HG02798 (cell line): ENCODE measurements at regions not wholly inside any gene's neighbourhood (a gene's known extent, or its start where the extent isn't known, plus 50 kb on each side); places are given as distances from the start of the nearest gene placed in this dataset.

Experiments
- ATAC-seq: cut with Tn5 transposase; IDR thresholded peaks from one replicate; pipeline ENCODE4 v1.9.1; 2021; ENCODE audit warnings: mild to moderate bottlenecking; ENCODE audit not compliant: unreplicated experiment, poor library complexity

DNA sequence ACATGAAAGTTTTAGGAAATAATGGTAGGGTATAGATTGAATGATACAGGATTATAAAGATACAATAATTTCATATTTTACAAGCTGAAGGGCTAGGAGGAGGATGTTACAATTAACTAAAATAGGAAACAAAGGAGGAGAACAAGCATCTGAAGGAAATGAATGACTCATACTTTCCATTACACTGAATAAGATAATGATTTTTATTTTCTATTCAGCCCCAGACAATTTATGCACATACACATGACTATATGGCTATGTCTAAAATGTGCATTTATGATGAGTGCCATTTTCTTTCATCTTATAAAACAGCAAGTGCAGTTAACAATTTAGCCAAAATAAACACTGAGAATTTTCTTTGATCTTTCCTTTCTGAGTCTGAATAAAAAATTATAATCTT, 994.6 kb upstream of the ADGRB3 start:
- no peak for ATAC-seq

DNA sequence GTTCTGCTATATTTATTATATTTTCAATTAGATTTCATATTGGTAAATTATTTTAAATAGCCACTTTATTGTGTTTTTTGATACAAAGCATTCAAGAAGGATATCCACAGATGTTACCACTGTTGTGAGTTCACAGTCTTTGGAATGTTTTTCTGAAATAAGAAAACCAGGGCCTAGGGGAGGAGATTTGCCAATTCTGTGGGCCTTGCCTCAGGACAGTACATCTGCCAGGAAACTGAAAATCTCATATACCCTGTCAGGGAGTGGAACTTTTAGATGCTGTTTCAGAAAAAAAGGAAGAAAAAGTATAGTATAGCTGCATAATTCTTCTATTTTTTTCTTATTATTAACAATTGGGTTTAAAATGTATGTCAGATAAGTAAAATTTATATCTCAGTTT, 995.9 kb upstream of the ADGRB3 start:
- no peak for ATAC-seq

DNA sequence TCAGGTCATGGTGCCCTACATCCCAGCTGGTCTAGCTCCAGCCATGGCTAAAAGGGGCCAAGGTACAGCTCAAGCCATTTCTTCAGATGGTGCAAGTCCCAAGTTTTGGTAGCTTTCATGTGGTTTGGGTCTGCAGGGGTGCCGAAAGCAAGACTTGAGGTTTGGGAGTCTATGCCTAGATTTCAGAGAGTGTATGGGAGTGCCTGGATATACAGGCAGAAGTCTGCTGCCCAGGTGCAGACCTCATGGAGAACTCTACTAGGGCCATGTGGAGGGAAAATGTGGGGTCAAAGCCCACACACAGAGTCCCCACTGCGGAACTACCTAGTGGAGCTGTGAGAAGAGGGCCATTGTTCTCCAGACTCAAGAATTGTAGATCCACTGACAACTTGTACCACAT, 1000.9 kb upstream of the ADGRB3 start:
- ATAC-seq: no peak

DNA sequence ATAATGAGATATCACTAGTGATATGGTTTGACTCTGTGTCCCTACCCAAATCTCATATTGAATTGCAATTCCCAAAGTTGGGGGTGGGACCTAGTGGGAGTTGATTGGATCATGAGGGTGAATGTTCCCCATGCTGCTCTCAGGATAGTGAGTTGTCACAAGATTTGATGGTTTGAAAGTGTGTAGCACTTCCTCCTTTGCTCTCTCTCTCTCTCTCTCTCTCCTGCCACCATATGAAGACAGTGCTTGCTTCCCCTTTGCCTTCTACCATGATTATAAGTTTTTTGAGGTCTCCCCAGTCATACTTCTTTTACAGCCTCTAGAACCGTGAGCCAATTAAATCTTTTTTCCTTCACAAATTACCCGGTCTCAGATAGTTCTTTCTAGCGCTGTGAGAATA, 1002.0 kb upstream of the ADGRB3 start:
- ATAC-seq: no peak

DNA sequence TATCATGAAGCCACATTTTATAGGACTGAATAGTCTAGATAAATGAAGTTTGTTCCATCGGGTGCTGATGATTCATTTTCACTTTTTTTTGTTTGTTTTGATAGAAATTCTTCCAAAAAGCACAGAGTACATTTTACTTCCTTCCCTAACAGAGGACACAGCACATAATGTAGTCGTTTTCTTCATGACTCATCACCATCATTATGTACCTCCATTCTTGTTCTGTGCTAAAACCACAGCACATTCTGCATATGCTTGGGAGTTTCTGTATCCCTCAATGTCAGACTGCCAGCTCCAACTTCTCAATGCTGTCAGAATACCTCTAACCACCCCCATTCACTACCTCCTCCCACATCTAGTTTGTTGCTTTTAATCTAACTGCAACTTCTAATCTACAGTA, 1004.9 kb upstream of the ADGRB3 start:
- no peak for ATAC-seq

DNA sequence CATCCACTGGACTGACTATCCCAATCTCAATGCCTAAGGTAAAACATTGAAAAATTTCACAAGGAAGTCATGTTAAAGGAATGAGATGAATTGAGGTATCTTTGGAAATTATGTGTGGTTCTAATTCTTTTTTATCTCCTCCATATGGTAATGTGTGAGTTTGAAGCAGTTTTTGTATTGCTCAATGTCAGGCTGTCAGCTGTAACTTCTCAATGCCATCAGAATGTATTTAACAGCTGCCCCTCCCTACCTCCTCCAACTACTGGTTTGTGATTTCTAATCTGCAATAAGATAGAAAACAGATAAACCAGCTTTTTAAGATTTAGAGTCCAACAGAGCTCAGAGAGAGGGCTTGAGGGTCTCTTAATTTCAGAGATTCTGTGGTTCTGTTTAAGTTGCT, 1005.8 kb upstream of the ADGRB3 start:
- no peak for ATAC-seq

DNA sequence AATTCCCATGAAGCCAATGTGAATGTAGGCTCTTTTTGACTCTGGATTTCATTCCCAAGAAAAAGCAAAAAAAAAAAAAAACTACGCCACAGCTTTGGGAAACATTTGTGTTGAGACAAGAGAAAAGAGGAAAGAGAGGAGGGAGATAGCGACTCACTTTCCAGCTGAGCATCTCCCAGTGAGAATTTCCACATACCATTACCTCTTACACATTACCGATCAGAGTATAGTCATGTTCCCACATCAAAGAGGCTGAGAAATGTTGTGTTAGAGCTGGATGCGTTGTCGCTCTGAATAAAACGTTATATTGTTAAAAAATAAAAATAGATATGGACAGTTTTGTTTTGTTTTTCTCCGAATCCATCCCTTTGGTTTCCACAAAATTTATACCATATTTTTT, 1019.3 kb upstream of the ADGRB3 start:
- ATAC-seq: no peak

DNA sequence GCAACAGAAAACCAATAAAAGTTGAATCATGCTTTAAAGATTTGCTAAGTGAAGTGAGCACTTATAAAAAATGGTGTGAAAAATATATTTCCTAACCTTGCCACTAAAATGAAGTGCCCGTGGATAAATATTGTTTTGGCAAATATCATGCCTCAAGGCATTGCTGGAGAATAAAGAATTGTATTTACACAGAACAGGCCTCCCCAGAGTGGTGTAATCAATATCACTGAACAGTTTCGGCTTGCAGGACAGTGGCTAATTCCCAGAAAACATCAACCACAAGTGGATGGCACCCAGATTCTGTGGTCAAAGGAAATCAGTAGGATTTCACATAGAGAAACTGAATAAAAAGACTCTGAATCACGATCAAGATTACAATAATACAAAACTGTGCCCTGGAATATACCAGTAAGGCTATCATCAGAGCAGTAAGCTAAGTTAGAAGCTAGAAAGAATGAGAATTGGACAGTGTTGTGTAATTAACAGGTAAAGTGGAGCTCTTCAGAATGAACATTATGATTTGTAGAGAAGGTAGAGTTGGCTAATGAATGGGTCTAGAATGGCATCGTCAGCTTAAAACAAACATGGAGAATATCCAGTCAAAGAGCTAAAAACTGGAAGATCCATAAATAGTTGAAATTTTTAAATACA, 1026.9 kb upstream of the ADGRB3 start:
- ATAC-seq: no peak

DNA sequence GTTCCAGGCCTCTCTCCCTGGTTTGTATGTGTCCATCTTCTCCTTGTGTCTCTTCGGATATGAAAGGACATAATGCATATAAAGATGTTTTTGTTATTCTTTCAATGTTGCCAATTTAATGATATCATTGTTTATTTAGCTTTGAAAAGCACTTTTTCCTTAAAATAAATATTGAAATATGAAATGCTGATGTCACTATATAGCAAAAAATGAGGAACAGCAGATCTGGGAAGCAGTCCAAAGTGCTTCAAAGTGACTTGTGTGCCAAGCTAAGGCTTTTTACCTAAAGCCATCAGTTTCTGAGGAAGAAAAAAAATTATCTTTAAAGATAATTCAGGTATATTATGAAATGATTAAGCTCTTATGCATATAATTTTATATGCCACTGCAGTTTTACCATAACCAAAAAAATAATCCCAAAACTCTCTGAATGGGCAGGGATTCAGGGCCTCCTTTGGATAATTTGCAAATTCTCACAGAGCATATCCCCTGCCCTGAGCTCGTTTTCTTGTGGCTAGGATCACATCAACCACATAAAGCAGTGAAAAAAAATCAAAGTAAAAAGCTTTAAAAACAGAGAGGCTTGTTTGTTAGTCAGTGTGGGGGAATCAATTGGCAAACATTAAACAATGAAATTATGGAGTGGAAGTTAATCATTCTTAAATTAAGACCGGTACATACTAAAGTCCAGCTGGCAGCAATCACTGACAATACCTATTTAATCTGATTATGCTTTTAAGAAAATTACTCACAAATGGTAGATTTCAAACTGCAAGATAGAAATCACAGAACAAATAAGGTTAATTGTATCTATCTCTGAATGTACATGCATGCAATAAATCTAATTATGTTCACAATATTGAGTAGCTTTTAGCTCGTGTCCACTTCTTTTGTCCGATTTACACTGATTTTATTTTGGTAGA, 1027.9 kb upstream of the ADGRB3 start:
- ATAC-seq: no peak

DNA sequence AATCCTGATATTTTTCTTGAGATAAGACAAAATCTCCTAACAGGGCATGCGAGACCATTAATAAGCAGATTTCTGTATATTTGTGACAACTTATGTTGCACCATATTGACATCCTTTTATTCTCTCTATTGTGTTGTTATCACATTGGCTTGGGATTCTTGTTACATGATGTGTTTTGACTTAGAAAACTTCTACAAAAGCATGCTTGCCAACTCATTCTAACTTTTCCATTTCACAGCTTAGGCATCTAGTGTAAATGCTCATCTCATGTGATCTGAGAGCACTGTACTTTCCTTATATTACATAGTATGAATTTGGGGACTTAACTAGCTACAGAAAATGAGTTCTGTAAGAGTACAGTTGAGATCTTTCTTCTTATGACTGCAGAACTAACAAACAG, 1040.7 kb upstream of the ADGRB3 start:
- ATAC-seq: no peak

DNA sequence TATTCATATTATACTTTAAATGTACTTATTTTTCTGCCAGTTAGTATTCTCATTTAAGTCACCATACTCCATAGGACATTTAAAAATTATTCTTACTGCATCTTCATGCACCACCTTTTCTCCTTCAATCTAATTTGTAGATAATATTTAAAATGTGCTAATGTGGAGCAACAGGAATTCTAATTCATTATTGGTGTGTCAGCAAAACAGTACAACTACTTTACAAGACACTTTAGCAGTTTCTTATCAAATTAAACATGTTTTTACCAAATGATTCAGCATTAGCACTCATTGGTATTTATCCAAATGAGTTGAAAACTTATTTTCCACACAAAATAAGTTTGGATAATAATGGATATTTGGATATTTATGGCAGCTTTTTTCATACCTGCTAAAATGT, 1041.8 kb upstream of the ADGRB3 start:
- ATAC-seq: no peak

DNA sequence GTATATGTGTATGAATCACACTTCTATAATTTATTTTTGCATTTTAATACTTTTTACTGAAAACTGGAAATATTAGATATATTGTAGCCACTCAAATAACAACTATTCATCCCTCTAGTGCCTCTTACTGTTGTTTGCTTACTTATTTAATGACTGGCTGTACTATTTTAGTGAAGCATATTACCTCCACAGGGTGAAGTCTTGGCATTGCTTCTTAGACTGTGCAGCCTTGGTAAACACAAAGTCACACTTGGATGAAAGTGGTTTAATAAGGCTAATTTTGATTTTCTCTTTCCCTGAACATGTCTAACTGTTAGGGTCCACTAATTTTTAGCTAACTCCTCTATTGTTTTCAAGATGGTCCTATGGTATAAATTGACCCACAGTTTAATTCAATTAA, 1043.2 kb upstream of the ADGRB3 start:
- ATAC-seq: no peak

DNA sequence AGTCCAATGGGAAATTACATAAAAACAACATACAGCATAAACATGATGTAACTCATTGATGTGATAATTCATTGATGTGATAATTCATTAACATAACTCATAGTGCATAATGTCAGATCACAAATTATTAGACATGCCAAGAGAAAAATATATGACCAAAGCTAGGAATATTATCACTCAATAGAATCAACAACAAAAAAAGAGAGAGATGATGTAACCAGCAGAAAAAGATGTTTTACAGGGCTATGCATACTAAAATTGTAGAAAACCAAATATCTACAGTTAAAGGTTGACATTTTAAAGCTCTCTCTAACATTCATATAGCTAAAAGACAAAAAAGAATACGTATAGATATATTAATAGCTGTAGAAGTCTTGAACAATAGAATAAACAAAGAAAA, 1067.2 kb upstream of the ADGRB3 start:
- ATAC-seq: no peak

DNA sequence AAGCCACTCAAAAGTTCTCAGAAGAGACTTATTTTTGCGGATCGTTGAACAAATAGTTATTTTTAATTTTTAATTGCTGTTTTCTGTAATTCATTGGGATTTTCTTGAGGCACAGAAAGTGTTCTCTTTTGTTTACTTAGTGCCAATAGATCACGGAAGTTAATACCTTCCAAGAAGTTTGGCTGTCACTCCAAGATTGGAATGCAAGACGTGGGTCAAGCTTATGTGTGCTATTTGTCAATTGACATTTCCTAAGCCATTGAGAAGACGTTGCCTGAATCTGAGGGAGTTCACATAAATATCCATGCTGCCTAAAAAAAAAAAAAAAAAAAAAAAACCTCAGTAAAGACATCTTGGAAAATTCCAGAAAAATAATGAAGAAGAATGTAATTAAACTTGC, 1071.4 kb upstream of the ADGRB3 start:
- ATAC-seq: no peak

DNA sequence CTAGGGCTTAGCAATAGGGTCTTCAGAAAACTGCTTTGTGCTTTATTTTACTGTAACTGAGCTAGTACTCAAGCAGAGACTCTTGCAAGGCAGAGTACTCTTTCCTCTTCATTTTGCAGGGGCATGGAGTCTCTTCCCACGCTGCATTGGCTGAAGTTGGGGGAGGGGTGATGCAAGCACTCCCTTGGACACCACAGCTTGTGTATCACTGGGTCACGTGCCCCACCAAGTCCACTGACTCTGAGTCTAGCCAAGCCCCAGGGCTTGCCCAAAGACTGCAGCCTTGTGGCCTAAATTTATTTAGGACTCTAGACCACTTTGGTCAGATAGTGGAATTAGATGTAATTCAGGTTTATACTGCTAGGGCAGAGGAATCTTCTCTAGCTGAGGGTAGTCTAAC, 1075.0 kb upstream of the ADGRB3 start:
- ATAC-seq: no peak

DNA sequence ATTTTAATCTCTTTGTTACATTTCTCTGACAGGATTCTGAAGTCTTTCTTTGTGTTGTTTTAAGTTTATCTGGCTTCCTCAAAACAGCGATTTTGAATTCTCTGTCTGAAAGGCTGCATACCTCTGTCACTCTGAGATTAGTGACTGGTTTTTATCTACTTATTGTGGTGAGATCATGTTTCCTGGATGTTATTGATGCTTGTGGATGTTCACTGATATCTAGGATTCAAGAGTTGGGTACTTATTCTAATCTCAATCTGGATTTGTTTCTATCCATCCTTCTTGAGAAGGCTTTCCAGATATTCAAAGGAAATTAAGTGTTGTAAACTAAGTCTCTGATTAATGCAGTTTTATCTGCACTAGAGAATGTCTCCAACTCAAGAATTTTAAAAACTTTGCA, 1076.1 kb upstream of the ADGRB3 start:
- ATAC-seq: no peak

DNA sequence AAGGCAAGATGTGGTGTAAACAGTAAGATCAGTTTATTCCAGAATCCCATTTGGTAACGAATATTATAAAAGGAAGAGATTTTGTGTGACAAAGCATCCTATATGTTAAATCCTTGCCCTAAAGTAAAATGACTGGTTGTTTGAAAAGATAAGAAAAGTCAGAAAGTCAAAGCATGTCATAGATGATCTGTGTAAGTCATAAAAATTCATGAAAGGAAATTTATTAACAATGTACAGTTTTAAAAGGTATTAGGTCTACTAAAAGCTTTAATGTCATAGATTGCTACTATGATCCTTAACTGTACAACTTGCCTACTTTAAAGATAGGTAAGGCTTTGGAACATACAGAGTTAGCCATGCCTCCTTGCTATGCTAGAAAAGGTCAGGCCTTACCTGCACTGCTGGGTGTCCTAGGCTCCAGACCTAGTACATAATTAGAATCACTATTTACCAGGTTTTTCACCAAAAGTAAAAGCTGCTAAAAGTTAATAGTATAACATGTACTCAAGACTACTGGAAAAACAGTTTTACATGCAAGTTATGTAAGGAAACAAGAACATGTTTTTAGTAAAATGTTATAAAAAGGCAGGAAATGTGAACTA, 1090.1 kb upstream of the ADGRB3 start:
- no peak for ATAC-seq

DNA sequence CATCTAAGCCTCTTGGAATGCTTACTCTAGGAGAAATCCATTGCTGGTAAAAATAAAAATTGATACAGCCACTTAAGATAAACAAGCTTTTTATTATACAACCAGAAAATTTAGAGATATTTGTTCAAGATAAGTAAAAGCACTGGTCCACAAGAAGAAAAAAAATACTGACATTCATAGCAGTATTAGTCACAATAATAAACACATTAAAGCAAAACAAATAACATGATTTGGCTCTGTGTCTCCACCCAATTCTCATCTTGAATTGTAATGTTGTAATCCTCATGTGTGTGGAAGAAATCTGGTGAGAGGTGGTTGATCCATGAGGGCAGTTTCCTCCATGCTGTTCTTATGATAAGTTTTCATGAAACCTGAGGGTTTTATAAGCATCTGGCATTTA, 1093.5 kb upstream of the ADGRB3 start:
- ATAC-seq: no peak

DNA sequence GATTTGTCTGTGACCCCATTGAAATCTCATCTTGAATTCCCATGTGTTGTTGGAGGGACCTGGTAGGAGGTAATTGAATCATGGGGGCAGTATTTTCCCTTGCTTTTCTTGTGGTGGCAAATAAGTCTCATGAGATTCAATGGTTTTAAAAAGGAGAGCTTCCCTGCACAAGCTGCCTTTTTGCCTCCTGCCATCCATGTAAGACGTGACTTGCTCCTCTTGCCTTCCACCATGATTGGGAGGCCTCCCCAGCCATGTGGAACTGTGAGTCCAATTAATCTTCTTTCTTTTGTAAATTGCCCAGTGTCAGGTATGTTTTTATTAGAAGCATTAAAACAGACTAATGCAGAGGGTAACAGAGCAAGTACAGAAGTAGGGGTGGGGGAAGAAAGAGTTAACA, 1097.0 kb upstream of the ADGRB3 start:
- ATAC-seq: no peak

DNA sequence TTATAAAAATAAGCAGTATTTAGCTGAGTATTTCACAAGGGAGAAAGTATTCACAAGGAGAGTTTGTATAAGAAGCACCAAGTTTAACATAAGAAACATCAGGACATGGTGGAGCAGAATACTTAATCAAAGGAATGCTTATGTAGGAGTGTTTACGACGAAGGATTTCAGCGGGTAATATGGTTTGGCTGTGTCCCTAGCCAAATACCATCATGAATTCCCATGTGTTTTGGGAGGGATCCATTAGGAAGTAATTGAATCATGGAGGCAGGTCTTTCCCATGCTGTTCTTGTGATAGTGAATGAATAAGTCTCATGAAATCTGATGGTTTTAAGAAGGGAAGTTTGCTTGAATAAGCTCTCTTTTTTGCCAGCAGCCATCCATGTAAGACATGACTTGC, 1099.1 kb upstream of the ADGRB3 start:
- no peak for ATAC-seq

DNA sequence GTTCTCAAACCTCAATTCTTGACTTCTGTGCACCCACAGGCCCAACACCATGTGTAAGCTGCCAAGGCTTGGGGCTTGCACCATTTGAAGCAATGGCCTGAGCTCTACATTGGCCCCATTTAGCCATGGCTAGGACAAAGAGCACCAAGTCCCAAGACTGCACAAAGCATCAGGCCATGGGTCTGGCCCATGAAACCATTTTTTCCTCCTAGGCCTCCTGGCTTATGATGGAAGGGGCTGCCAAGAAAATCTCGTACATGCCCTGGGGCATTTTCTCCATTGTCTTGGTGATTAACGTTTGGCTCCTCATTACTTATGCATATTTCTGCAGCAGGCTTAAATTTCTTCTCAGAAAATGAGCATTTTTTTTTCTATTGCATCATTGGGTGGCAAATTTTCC, 1128.7 kb upstream of the ADGRB3 start:
- ATAC-seq: no peak

DNA sequence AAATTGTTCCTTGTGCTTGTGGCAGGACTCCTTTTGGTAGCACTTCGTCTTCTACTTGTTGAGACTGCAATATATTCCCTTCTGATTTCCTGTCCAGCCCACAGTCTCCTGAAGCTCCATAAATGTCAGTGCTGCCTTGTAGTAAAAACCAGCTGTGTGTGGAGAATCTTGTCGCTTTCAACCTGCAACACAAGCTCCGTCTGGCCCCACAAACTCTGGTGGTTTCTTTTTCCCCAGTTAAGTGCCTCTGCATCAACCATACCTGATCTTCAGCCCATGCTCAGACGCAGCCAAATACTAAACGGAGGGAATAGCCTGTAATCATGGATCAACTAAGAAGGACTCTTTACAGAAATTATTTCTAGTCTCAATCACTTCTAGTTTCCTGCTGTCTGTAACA, 1133.3 kb upstream of the ADGRB3 start:
- no peak for ATAC-seq
